MCF 10A (cell line): ENCODE measurements at regions not wholly inside any gene's neighbourhood (a gene's known extent, or its start where the extent isn't known, plus 50 kb on each side); places are given as distances from the start of the nearest gene placed in this dataset.

Experiments used
- BruUV-seq: library from RNA; stranded (reverse); fragments of 400-500 nt; replicated peaks from 2 replicates; lab custom pipeline; 2021; lab: Mats Ljungman, UMichigan
- CTCF ChIA-PET: fragments of 300-600 bp; sonication (Branson Sonifier 250); formaldehyde crosslinking; extraction: SDS; loops from one replicate; lab custom pipeline; 2021; ENCODE audit warnings: antibody characterized with exemption, inconsistent platforms; lab: Yijun Ruan, JAX
- POLR2A ChIA-PET: fragments of 300-600, 350-650 bp; sonication (Branson Sonifier 250); formaldehyde crosslinking; extraction: SDS; loops from one replicate; lab custom pipeline; 2020; ENCODE audit warnings: antibody characterized with exemption, inconsistent platforms; lab: Yijun Ruan, JAX
- DNase-seq: peaks from one replicate; pipeline ENCODE4 v3.0.0-alpha.2; 2018; ENCODE audit not compliant: unreplicated experiment
- H3K27ac Mint-ChIP-seq: one replicate; pipeline ENCODE4 v1.8.0; 2022; ENCODE audit warnings: mild to moderate bottlenecking, low read depth, mixed read lengths; ENCODE audit not compliant: unreplicated experiment
- H3K27me3 Mint-ChIP-seq: one replicate; pipeline ENCODE4 v1.8.0; 2022; ENCODE audit warnings: mixed read lengths; ENCODE audit not compliant: insufficient read depth, unreplicated experiment
- H3K36me3 Mint-ChIP-seq: one replicate; pipeline ENCODE4 v1.8.0; 2022; ENCODE audit warnings: mild to moderate bottlenecking, moderate library complexity, mixed read lengths; ENCODE audit not compliant: insufficient read depth, unreplicated experiment
- H3K4me1 Mint-ChIP-seq: one replicate; pipeline ENCODE4 v1.8.0; 2022; ENCODE audit warnings: mixed read lengths; ENCODE audit not compliant: insufficient read depth, unreplicated experiment
- H3K4me3 Mint-ChIP-seq: one replicate; pipeline ENCODE4 v1.8.0; 2022; ENCODE audit warnings: mild to moderate bottlenecking, moderate library complexity, mixed read lengths; ENCODE audit not compliant: unreplicated experiment
- H3K9me3 Mint-ChIP-seq: one replicate; pipeline ENCODE4 v1.8.0; 2022; ENCODE audit warnings: mixed read lengths; ENCODE audit not compliant: unreplicated experiment
- intact Hi-C: fragments of 100-400 bp; cut with micrococcal nuclease; formaldehyde crosslinking; loops from 2 replicates; pipeline ENCODE4 v1.14.1; 2022
- TF ChIP-seq, protein P1 (sequence below): fragments of 200-600 bp; IDR thresholded peaks from one replicate; pipeline ENCODE4 v1.8.0; 2022; ENCODE audit warnings: antibody characterized with exemption, mild to moderate bottlenecking; ENCODE audit not compliant: unreplicated experiment

DNA sequence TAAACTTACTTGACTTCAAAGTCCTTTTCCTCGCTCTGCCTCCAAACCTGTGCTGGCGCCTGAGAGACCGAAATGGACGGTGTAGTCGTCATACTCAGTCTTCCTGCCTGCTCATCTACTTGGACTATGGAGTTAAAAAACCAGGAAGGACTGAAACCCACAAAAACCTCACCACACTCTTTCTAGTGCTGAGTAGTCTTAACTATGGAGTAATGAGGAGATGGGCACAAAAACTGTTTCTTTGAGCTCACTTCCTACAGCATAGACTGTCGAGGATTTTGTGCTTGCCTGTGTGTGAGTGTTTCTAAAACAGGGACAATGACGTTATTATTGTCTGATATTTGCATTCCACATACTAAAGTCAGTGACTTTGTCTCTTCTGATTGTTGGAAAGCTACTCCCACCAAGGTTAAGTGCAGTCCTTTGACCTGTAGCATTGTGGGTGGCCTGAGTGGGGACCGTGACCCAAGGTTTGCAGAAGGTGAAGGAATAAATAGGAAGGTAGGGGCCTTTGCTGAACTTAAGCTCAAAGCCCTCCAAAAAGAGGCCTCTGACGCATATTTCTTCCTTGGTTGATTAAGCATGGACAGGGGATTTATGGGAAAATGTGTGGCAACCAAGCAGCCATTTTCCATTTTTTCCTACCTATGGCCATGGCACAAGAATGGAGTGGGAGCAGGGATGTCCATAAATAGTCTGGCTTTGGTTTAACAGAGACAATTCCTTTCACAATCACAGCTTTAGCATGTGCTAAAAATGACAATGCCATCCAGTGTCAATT is 109.6 kb downstream of the ZBTB18 start:
- intact Hi-C loops: loop anchor here (5.0 kb wide), 1 partner anchor 77 kb away; no protein-coding TSS in a partner anchor
- Mint-ChIP-seq H3K27me3 (no peaks in the 10 kb centered on the region), H3K4me3 (no peak overlapping the region), H3K4me1 (no peaks in the 10 kb centered on the region), H3K36me3 (no peaks in the 10 kb centered on the region), H3K9me3 (no peaks in the 10 kb centered on the region), H3K27ac (no peak overlapping the region)
- TF ChIP-seq, protein P1, sequence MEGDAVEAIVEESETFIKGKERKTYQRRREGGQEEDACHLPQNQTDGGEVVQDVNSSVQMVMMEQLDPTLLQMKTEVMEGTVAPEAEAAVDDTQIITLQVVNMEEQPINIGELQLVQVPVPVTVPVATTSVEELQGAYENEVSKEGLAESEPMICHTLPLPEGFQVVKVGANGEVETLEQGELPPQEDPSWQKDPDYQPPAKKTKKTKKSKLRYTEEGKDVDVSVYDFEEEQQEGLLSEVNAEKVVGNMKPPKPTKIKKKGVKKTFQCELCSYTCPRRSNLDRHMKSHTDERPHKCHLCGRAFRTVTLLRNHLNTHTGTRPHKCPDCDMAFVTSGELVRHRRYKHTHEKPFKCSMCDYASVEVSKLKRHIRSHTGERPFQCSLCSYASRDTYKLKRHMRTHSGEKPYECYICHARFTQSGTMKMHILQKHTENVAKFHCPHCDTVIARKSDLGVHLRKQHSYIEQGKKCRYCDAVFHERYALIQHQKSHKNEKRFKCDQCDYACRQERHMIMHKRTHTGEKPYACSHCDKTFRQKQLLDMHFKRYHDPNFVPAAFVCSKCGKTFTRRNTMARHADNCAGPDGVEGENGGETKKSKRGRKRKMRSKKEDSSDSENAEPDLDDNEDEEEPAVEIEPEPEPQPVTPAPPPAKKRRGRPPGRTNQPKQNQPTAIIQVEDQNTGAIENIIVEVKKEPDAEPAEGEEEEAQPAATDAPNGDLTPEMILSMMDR: no peak
- ChIA-PET CTCF (interaction anchor here (0.6 kb wide), 2 partner anchors 598 to 655 kb away, joined by 3 read pairs; no protein-coding TSS in a partner anchor), POLR2A (no interaction called here)
- DNase-seq: no peak
- no TSS peak for BruUV-seq

GRCh38 chr1:244161236-244161510 is 110.1 kb downstream of the ZBTB18 start:
- POLR2A ChIA-PET: no interaction called here
- TF ChIP-seq, protein P1: no peak

GRCh38 chr1:244162786-244163530 is 111.9 kb downstream of the ZBTB18 start:
- ChIA-PET CTCF (interaction anchor here (0.5 to 1.7 kb wide), 3 partner anchors 109 to 469 kb away, joined by 3 to 4 read pairs (median 3); no protein-coding TSS in a partner anchor), POLR2A (interaction anchor here (0.8 kb wide), 1 partner anchor 49 kb away, joined by 3 read pairs; no protein-coding TSS in a partner anchor)
- no peak overlapping the region for H3K27ac Mint-ChIP-seq
- intact Hi-C loops: loop anchor here (5.0 kb wide), 1 partner anchor 74 kb away; no protein-coding TSS in a partner anchor
- no peaks in the 10 kb centered on the region for H3K9me3 Mint-ChIP-seq
- H3K4me1 Mint-ChIP-seq: no peaks in the 10 kb centered on the region
- no TSS peak for BruUV-seq
- no peaks in the 10 kb centered on the region for H3K36me3 Mint-ChIP-seq
- TF ChIP-seq, protein P1: no peak
- DNase-seq: peak; percentile 8
- no peak overlapping the region for H3K4me3 Mint-ChIP-seq
- no peaks in the 10 kb centered on the region for H3K27me3 Mint-ChIP-seq

More at GRCh38 chr1:244161236-244161510, 110.1 kb downstream of the ZBTB18 start:
- CTCF ChIA-PET: interaction anchor here (0.6 to 0.7 kb wide), 2 partner anchors 598 to 687 kb away, joined by 3 read pairs; no protein-coding TSS in a partner anchor
- H3K27me3 Mint-ChIP-seq: no peaks in the 10 kb centered on the region
- no peak overlapping the region for H3K4me3 Mint-ChIP-seq
- H3K36me3 Mint-ChIP-seq: no peaks in the 10 kb centered on the region
- H3K9me3 Mint-ChIP-seq: no peaks in the 10 kb centered on the region
- H3K4me1 Mint-ChIP-seq: no peaks in the 10 kb centered on the region
- BruUV-seq: no TSS peak
- H3K27ac Mint-ChIP-seq: no peak overlapping the region
- DNase-seq: no peak
- intact Hi-C loops: loop anchor here (5.0 kb wide), 1 partner anchor 76 kb away; no protein-coding TSS in a partner anchor
